OCI-LY1 (cell line): ENCODE measurements at regions not wholly inside any gene's neighbourhood (a gene's known extent, or its start where the extent isn't known, plus 50 kb on each side); places are given as distances from the start of the nearest gene placed in this dataset.

Source experiments
- H2AFZ ChIP-seq: fragments of 200-600 bp; sonication (generic), shearing (Covaris generic); 2 replicates; pipeline ENCODE4 v1.6.0; 2014; ENCODE audit warnings: antibody characterized with exemption, mild to moderate bottlenecking, low read length
- H3F3A ChIP-seq: fragments of 200-600 bp; sonication (generic), shearing (Covaris generic); 2 replicates; pipeline ENCODE4 v1.6.0; 2014; ENCODE audit warnings: mild to moderate bottlenecking, antibody characterized with exemption, low read length, moderate library complexity; ENCODE audit not compliant: insufficient read depth
- H3K27ac ChIP-seq: fragments of 200-600 bp; sonication (generic); 2 replicates; pipeline ENCODE4 v1.5.1; 2014; ENCODE audit warnings: low read length, mixed run types, mild to moderate bottlenecking, low read depth; ENCODE audit not compliant: poor library complexity, severe bottlenecking
- H3K27me3 ChIP-seq: fragments of 200-600 bp; sonication (generic); 2 replicates; pipeline ENCODE4 v1.6.0; 2014; ENCODE audit warnings: antibody characterized with exemption, mild to moderate bottlenecking, low read length, moderate library complexity; ENCODE audit not compliant: insufficient read depth
- H3K36me3 ChIP-seq: fragments of 200-600 bp; sonication (generic); 2 replicates; pipeline ENCODE4 v1.6.1; 2014; ENCODE audit warnings: mild to moderate bottlenecking, antibody characterized with exemption, low read length, moderate library complexity, mixed read lengths; ENCODE audit not compliant: insufficient read depth
- H3K4me1 ChIP-seq: fragments of 200-600 bp; sonication (generic); 2 replicates; pipeline ENCODE4 v1.5.1; 2014; ENCODE audit warnings: mild to moderate bottlenecking, low read length, moderate library complexity; ENCODE audit not compliant: insufficient read depth, severe bottlenecking
- H3K4me2 ChIP-seq: fragments of 200-600 bp; sonication (generic), shearing (Covaris generic); 2 replicates; pipeline ENCODE4 v1.6.1; 2014; ENCODE audit warnings: low read length
- H3K4me3 ChIP-seq: fragments of 200-600 bp; sonication (generic); 2 replicates; pipeline ENCODE4 v1.5.1; 2014; ENCODE audit warnings: low read length, low read depth, mild to moderate bottlenecking, mixed read lengths; ENCODE audit not compliant: poor library complexity, severe bottlenecking
- H3K79me2 ChIP-seq: fragments of 200-600 bp; shearing (Covaris generic); 2 replicates; pipeline ENCODE4 v1.6.1; 2016; ENCODE audit warnings: mixed run types, low read length, mixed read lengths; ENCODE audit not compliant: insufficient read depth
- H3K9ac ChIP-seq: fragments of 200-600 bp; sonication (generic), shearing (Covaris generic); 2 replicates; pipeline ENCODE4 v1.6.1; 2014; ENCODE audit warnings: mild to moderate bottlenecking, low read length, mixed read lengths
- H3K9me2 ChIP-seq: fragments of 200-600 bp; sonication (generic), shearing (Covaris generic); 2 replicates; pipeline ENCODE4 v1.6.1; 2014; ENCODE audit warnings: low read depth, mild to moderate bottlenecking, low read length, mixed read lengths
- H3K9me3 ChIP-seq: fragments of 200-600 bp; shearing (Covaris generic); 2 replicates; pipeline ENCODE4 v1.6.1; 2014; ENCODE audit warnings: low read length, mixed read lengths
- H4K20me1 ChIP-seq: fragments of 200-600 bp; sonication (generic), shearing (Covaris generic); 2 replicates; pipeline ENCODE4 v1.6.0; 2016; ENCODE audit warnings: mild to moderate bottlenecking, low read length; ENCODE audit not compliant: insufficient read depth
- CTCF ChIP-seq: fragments of 200-600 bp; sonication (generic), shearing (Covaris generic); IDR thresholded peaks from 2 replicates; pipeline ENCODE4 v1.5.1; 2017; ENCODE audit warnings: mild to moderate bottlenecking, antibody characterized with exemption, low read length, moderate library complexity, mixed read lengths
- EZH2 ChIP-seq: fragments of 200-600 bp; sonication (generic), shearing (Covaris generic); IDR thresholded peaks from 2 replicates; pipeline ENCODE4 v1.8.0; 2017; ENCODE audit warnings: borderline replicate concordance, mixed run types, mild to moderate bottlenecking, antibody characterized with exemption, low read length, moderate library complexity, mixed read lengths

DNA sequence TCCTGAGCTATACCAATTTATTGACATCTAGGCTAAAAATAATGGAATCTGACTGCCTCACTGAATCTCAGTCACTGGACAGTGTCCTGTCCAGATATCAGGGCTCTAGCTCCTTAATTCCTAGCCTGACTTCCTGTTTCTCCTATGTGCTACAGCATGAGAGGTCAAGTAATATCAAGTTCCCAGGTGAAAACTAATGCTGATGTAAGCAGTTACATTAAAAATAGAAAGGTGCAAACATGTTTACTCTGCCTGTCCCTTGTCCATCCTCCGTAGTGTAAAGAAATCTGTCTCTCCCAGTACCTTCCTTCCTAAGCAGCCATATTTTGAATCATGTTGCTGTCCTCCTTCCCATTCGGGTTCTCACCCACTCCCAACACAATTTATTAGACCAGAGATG lies 145.9 kb upstream of the GHR start:
- H4K20me1 ChIP-seq, result no peaks in the 10 kb centered on the region
- H3K36me3 ChIP-seq, result no peaks in the 10 kb centered on the region
- H3K9me2 ChIP-seq, result no peaks in the 10 kb centered on the region
- no peaks in the 10 kb centered on the region for H3K4me1 ChIP-seq
- no peak overlapping the region for H3K27ac ChIP-seq
- no peaks in the 10 kb centered on the region for H3F3A ChIP-seq
- no peak overlapping the region for H3K4me2 ChIP-seq
- H3K27me3 ChIP-seq, result no peaks in the 10 kb centered on the region
- H3K4me3 ChIP-seq, result no peak overlapping the region
- no peaks in the 10 kb centered on the region for H3K79me2 ChIP-seq
- no peak overlapping the region for H3K9ac ChIP-seq
- TF ChIP-seq EZH2 (no peak), CTCF (no peak)
- no peak overlapping the region for H2AFZ ChIP-seq
- H3K9me3 ChIP-seq, result no peaks in the 10 kb centered on the region

DNA sequence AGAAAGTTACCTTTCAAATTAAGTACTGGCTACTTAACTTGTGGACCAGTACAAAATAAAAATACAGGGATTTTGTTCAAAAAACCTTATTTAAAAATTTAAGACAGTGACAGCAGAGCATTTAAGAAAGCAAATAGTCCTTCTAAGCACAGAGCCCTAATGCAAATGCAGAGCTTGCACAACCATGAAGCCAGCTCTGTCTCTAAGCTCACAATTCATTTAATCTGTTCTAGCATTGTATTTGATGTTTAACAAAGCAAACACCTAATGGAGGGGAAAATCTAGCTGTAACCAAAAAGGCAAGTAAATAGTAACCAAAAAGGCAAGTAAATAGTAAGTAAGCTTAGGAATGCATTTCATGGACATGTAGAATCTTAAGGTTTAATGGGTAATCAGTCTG lies 138.7 kb upstream of the GHR start:
- TF ChIP-seq EZH2, result no peak
- no peak for TF ChIP-seq CTCF
- H3K9me2 ChIP-seq, result no peaks in the 10 kb centered on the region
- H3K9me3 ChIP-seq, result no peaks in the 10 kb centered on the region
- H3K4me1 ChIP-seq, result no peaks in the 10 kb centered on the region
- H3K27ac ChIP-seq, result no peak overlapping the region
- H3K9ac ChIP-seq, result no peak overlapping the region
- no peaks in the 10 kb centered on the region for H3K36me3 ChIP-seq
- no peaks in the 10 kb centered on the region for H3K27me3 ChIP-seq
- H3K79me2 ChIP-seq, result no peaks in the 10 kb centered on the region
- H3K4me3 ChIP-seq, result no peak overlapping the region
- no peaks in the 10 kb centered on the region for H4K20me1 ChIP-seq
- H3K4me2 ChIP-seq, result no peak overlapping the region
- H2AFZ ChIP-seq, result no peak overlapping the region
- H3F3A ChIP-seq, result no peaks in the 10 kb centered on the region

- Histone ChIP-seq H3K4me3 (no peak overlapping the region), H2AFZ (no peak overlapping the region)
- TF ChIP-seq EZH2 (no peak), CTCF (no peak)
These were observed 138.0 kb upstream of the GHR start for GRCh38 chr5:42285230-42285629.

More at GRCh38 chr5:42285230-42285629, 138.0 kb upstream of the GHR start:
- no peak overlapping the region for H3K9ac ChIP-seq
- H3K4me1 ChIP-seq, result no peaks in the 10 kb centered on the region
- no peaks in the 10 kb centered on the region for H3K36me3 ChIP-seq
- no peaks in the 10 kb centered on the region for H3K79me2 ChIP-seq
- H4K20me1 ChIP-seq, result no peaks in the 10 kb centered on the region
- no peak overlapping the region for H3K4me2 ChIP-seq
- H3K27me3 ChIP-seq, result no peaks in the 10 kb centered on the region
- H3F3A ChIP-seq, result no peaks in the 10 kb centered on the region
- H3K9me3 ChIP-seq, result no peaks in the 10 kb centered on the region
- no peaks in the 10 kb centered on the region for H3K9me2 ChIP-seq
- no peak overlapping the region for H3K27ac ChIP-seq
